Hepatocyte (in vitro differentiated cells): ENCODE measurements at regions not wholly inside any gene's neighbourhood (a gene's known extent, or its start where the extent isn't known, plus 50 kb on each side); places are given as distances from the start of the nearest gene placed in this dataset.

ENCODE experiments used
- DNase-seq: peaks from one replicate; pipeline ENCODE4 v3.0.0-alpha.2; 2016; ENCODE audit warnings: low spot score
- H2AFZ ChIP-seq: fragments of 200-600 bp; sonication (generic); 2 replicates; pipeline ENCODE4 v1.6.0; 2016; ENCODE audit warnings: antibody characterized with exemption, mild to moderate bottlenecking
- H3K27ac ChIP-seq: fragments of 200-600 bp; sonication (generic); 2 replicates; pipeline ENCODE4 v1.5.1; 2016; ENCODE audit warnings: mild to moderate bottlenecking
- H3K27me3 ChIP-seq: fragments of 200-600 bp; sonication (generic); 2 replicates; pipeline ENCODE4 v1.6.1; 2016
- H3K36me3 ChIP-seq: fragments of 200-600 bp; sonication (generic); replicated peaks from 2 replicates; pipeline ENCODE4 v1.5.1; 2016; ENCODE audit warnings: low read depth; ENCODE audit not compliant: insufficient read depth
- H3K4me1 ChIP-seq: fragments of 200-600 bp; sonication (generic); 2 replicates; pipeline ENCODE4 v1.5.1; 2016; ENCODE audit warnings: mild to moderate bottlenecking, moderate library complexity; ENCODE audit not compliant: insufficient read depth
- H3K4me2 ChIP-seq: fragments of 200-600 bp; sonication (generic); 2 replicates; pipeline ENCODE4 v1.6.0; 2016
- H3K4me3 ChIP-seq: fragments of 200-600 bp; sonication (generic); 2 replicates; pipeline ENCODE4 v1.5.1; 2016; ENCODE audit warnings: mild to moderate bottlenecking
- H3K79me2 ChIP-seq: fragments of 200-600 bp; sonication (generic); 2 replicates; pipeline ENCODE4 v1.6.0; 2017; ENCODE audit warnings: mild to moderate bottlenecking
- H3K9me2 ChIP-seq: fragments of 200-600 bp; sonication (generic); replicated peaks from 2 replicates; pipeline ENCODE4 v1.6.0; 2017; ENCODE audit warnings: mild to moderate bottlenecking; ENCODE audit not compliant: insufficient read depth
- H3K9me3 ChIP-seq: fragments of 200-600 bp; sonication (generic); 2 replicates; pipeline ENCODE4 v1.5.1; 2016; ENCODE audit warnings: low read depth, mild to moderate bottlenecking
- H4K20me1 ChIP-seq: fragments of 200-600 bp; sonication (generic); 2 replicates; pipeline ENCODE4 v1.6.0; 2016; ENCODE audit warnings: mild to moderate bottlenecking; ENCODE audit not compliant: insufficient read depth, poor library complexity, severe bottlenecking
- EZH2 ChIP-seq: fragments of 200-600 bp; sonication (generic); IDR thresholded peaks from 2 replicates; pipeline ENCODE4 v1.6.1; 2016; ENCODE audit warnings: antibody characterized with exemption, mild to moderate bottlenecking, borderline replicate concordance
- EZH2phosphoT487 ChIP-seq: fragments of 200-600 bp; sonication (generic); IDR thresholded peaks from one replicate; pipeline ENCODE4 v1.6.1; 2018; ENCODE audit warnings: antibody characterized with exemption, mild to moderate bottlenecking, low read depth, moderate library complexity; ENCODE audit not compliant: unreplicated experiment, severe bottlenecking
- WGBS: methylation state at CpG from one replicate; pipeline ENCODE4 v1.1.6; 2016; ENCODE audit warnings: low lambda C conversion rate; ENCODE audit errors: missing lambda C conversion rate; 5-methylcytosine and 5-hydroxymethylcytosine counted together
- TF ChIP-seq, protein P1 (sequence below): fragments of 200-600 bp; sonication (generic); IDR thresholded peaks from 2 replicates; pipeline ENCODE4 v1.5.1; 2016; ENCODE audit warnings: antibody characterized with exemption, mild to moderate bottlenecking; ENCODE audit not compliant: poor library complexity

DNA sequence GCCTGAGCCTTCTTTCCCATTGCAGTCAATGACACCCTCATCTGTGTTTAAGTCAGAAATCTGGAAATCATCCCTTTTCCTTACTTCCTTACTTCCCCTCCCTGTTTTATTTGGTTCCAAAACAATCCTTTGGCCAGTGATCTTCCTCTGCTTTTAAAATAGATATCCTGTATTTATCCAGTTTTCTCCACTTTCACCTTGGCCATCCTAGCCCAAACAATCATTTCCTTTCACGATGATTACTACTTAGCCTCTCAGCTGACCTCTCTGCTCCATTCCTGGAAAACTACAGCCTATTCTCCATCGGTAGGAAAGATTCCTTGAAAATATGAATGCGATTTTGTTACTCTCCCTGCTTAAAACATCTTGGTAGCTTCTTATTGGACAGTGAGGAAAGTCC, 565.4 kb downstream of the TLR4 start:
- Histone ChIP-seq H2AFZ (no peak overlapping the region), H3K36me3 (no peaks in the 10 kb centered on the region), H3K9me3 (no peaks in the 10 kb centered on the region), H3K4me2 (no peak overlapping the region), H3K27ac (no peak overlapping the region), H3K4me1 (no peaks in the 10 kb centered on the region), H3K27me3 (no peaks in the 10 kb centered on the region), H3K9me2 (no peaks in the 10 kb centered on the region), H3K79me2 (no peaks in the 10 kb centered on the region), H3K4me3 (no peak overlapping the region), H4K20me1 (no peaks in the 10 kb centered on the region)
- 92% methylated on average over 3 of the region's 3 CpGs for WGBS
- no peak for DNase-seq
- no peak for TF ChIP-seq EZH2phosphoT487
- TF ChIP-seq, protein P1, sequence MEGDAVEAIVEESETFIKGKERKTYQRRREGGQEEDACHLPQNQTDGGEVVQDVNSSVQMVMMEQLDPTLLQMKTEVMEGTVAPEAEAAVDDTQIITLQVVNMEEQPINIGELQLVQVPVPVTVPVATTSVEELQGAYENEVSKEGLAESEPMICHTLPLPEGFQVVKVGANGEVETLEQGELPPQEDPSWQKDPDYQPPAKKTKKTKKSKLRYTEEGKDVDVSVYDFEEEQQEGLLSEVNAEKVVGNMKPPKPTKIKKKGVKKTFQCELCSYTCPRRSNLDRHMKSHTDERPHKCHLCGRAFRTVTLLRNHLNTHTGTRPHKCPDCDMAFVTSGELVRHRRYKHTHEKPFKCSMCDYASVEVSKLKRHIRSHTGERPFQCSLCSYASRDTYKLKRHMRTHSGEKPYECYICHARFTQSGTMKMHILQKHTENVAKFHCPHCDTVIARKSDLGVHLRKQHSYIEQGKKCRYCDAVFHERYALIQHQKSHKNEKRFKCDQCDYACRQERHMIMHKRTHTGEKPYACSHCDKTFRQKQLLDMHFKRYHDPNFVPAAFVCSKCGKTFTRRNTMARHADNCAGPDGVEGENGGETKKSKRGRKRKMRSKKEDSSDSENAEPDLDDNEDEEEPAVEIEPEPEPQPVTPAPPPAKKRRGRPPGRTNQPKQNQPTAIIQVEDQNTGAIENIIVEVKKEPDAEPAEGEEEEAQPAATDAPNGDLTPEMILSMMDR: no peak
- no peak for TF ChIP-seq EZH2

DNA sequence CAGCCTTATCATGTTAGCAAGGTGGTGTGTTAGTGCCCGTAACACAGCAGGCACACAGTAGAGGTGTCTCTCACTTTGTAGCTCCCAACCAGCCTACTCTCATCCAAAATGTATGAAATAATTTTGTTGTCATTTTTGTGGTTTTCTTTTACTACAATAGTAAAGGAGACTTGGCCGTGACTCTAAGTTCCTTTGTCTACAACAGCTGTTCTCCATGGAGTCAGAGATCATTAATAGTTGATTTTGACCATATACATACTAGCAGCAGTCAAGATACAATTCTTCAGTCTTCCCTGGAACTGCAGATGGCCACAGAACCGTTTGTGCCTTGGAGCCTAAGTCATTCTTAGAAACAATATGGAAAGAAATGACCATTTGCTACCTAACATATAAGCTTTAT, 567.1 kb downstream of the TLR4 start:
- Histone ChIP-seq H3K79me2 (no peaks in the 10 kb centered on the region), H3K36me3 (no peaks in the 10 kb centered on the region), H3K27ac (no peak overlapping the region), H3K4me3 (no peak overlapping the region), H3K4me1 (no peaks in the 10 kb centered on the region), H3K27me3 (no peaks in the 10 kb centered on the region), H2AFZ (no peak overlapping the region), H3K9me2 (no peaks in the 10 kb centered on the region), H4K20me1 (no peaks in the 10 kb centered on the region), H3K9me3 (no peaks in the 10 kb centered on the region), H3K4me2 (no peak overlapping the region)
- DNase-seq: no peak
- TF ChIP-seq EZH2phosphoT487 (no peak), EZH2 (no peak)
- TF ChIP-seq, protein P1: no peak
- WGBS: 73% methylated on average over 3 of the region's 3 CpGs

DNA sequence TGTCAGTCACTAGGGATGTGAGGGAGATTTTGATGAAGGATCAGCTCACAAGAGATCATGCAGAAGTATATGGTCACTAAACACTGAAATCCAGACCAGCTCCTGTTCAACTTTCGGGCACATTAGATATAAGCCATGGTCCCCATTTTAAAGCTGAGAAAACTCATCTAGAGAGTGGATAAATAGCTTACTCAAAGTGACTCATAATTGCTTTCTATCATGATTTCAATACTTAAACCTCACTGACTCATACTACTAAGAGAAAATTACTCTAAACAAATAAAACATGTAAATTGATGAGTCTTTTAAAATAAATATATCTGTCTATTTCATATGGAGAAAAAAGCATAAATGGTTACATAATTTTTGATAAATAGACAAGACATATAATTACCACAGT, 567.7 kb downstream of the TLR4 start:
- Histone ChIP-seq H3K27ac (no peak overlapping the region), H3K9me3 (no peaks in the 10 kb centered on the region), H3K4me3 (no peak overlapping the region), H3K9me2 (no peaks in the 10 kb centered on the region), H3K4me2 (no peak overlapping the region), H3K27me3 (no peaks in the 10 kb centered on the region), H3K79me2 (no peaks in the 10 kb centered on the region), H3K36me3 (no peaks in the 10 kb centered on the region), H3K4me1 (no peaks in the 10 kb centered on the region), H2AFZ (no peak overlapping the region), H4K20me1 (no peaks in the 10 kb centered on the region)
- TF ChIP-seq EZH2 (no peak), EZH2phosphoT487 (no peak)
- TF ChIP-seq, protein P1: no peak
- WGBS: 79% methylated on average over 1 of the region's 1 CpG
- no peak for DNase-seq

DNA sequence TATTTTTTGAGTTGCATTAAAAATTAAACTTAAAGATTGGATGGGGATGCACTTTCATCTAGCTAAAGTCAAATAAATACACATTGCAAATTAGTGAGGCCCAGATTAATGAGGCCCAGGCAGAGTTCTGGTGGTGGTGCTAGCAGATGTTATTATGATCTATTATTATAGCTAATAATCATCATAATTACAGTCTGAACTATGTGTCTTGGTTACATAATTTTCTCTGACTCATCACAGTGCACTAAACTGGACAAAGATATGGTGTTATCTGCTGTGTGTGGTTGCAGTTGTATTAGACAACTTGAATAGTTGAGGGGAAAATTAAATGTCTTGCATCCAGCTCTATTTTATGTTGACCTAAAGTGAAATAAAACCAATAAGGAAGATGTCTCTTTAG, 568.8 kb downstream of the TLR4 start:
- no peaks in the 10 kb centered on the region for H3K9me2 ChIP-seq
- H3K9me3 ChIP-seq: no peaks in the 10 kb centered on the region
- no peaks in the 10 kb centered on the region for H3K36me3 ChIP-seq
- no peak overlapping the region for H2AFZ ChIP-seq
- no peaks in the 10 kb centered on the region for H3K79me2 ChIP-seq
- no peaks in the 10 kb centered on the region for H4K20me1 ChIP-seq
- no peak overlapping the region for H3K4me3 ChIP-seq
- TF ChIP-seq, protein P1: no peak
- TF ChIP-seq EZH2 (no peak), EZH2phosphoT487 (no peak)
- no peak overlapping the region for H3K27ac ChIP-seq
- no peak overlapping the region for H3K4me2 ChIP-seq
- no peaks in the 10 kb centered on the region for H3K27me3 ChIP-seq
- DNase-seq: no peak
- H3K4me1 ChIP-seq: no peaks in the 10 kb centered on the region
